GM12878 (cell line): ENCODE measurements at regions not wholly inside any gene's neighbourhood (a gene's known extent, or its start where the extent isn't known, plus 50 kb on each side); places are given as distances from the start of the nearest gene placed in this dataset.

Experiments used
- BRCA1 ChIP-seq: IDR thresholded peaks from 2 replicates; pipeline ENCODE4 v1.6.1; 2011; ENCODE audit warnings: low read depth, low read length, improper control_type of control experiment
- E2F4 ChIP-seq: IDR thresholded peaks from 2 replicates; pipeline ENCODE4 v1.6.1; 2012; ENCODE audit warnings: low read depth, low read length, improper control_type of control experiment
- FOXM1 ChIP-seq: IDR thresholded peaks from 2 replicates; pipeline ENCODE4 v1.6.1; 2012; ENCODE audit warnings: low read depth, mild to moderate bottlenecking, inconsistent platforms, low read length, moderate library complexity
- SREBF1 ChIP-seq: IDR thresholded peaks from 2 replicates; pipeline ENCODE4 v1.6.1; 2012; ENCODE audit warnings: mild to moderate bottlenecking, low read length
- TF ChIP-seq, protein P1 (sequence below): fragments of 450-650 bp; IDR thresholded peaks from 2 replicates; pipeline ENCODE4 v1.6.1; 2017; ENCODE audit warnings: mild to moderate bottlenecking
- TF ChIP-seq, protein P2 (sequence below): fragments of 450-650 bp; formaldehyde crosslinking; IDR thresholded peaks from 2 replicates; pipeline ENCODE4 v1.5.0; 2022; ENCODE audit warnings: mild to moderate bottlenecking, missing genetic modification characterization

- TF ChIP-seq E2F4: no peak
- no peak for TF ChIP-seq SREBF1
- TF ChIP-seq, protein P1, sequence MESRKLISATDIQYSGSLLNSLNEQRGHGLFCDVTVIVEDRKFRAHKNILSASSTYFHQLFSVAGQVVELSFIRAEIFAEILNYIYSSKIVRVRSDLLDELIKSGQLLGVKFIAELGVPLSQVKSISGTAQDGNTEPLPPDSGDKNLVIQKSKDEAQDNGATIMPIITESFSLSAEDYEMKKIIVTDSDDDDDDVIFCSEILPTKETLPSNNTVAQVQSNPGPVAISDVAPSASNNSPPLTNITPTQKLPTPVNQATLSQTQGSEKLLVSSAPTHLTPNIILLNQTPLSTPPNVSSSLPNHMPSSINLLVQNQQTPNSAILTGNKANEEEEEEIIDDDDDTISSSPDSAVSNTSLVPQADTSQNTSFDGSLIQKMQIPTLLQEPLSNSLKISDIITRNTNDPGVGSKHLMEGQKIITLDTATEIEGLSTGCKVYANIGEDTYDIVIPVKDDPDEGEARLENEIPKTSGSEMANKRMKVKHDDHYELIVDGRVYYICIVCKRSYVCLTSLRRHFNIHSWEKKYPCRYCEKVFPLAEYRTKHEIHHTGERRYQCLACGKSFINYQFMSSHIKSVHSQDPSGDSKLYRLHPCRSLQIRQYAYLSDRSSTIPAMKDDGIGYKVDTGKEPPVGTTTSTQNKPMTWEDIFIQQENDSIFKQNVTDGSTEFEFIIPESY: no peak
- no peak for TF ChIP-seq FOXM1
- TF ChIP-seq BRCA1: no peak
- TF ChIP-seq, protein P2, sequence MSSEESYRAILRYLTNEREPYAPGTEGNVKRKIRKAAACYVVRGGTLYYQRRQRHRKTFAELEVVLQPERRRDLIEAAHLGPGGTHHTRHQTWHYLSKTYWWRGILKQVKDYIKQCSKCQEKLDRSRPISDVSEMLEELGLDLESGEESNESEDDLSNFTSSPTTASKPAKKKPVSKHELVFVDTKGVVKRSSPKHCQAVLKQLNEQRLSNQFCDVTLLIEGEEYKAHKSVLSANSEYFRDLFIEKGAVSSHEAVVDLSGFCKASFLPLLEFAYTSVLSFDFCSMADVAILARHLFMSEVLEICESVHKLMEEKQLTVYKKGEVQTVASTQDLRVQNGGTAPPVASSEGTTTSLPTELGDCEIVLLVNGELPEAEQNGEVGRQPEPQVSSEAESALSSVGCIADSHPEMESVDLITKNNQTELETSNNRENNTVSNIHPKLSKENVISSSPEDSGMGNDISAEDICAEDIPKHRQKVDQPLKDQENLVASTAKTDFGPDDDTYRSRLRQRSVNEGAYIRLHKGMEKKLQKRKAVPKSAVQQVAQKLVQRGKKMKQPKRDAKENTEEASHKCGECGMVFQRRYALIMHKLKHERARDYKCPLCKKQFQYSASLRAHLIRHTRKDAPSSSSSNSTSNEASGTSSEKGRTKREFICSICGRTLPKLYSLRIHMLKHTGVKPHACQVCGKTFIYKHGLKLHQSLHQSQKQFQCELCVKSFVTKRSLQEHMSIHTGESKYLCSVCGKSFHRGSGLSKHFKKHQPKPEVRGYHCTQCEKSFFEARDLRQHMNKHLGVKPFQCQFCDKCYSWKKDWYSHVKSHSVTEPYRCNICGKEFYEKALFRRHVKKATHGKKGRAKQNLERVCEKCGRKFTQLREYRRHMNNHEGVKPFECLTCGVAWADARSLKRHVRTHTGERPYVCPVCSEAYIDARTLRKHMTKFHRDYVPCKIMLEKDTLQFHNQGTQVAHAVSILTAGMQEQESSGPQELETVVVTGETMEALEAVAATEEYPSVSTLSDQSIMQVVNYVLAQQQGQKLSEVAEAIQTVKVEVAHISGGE (CRISPR knock-in tag): no peak
- TF ChIP-seq, all 136 proteins: peak for 0
Measured at GRCh38 chr10:4174197-4174596, 389.2 kb upstream of the KLF6 start (continued).
